SH-SY5Y (cell line): ENCODE measurements at regions not wholly inside any gene's neighbourhood (a gene's known extent, or its start where the extent isn't known, plus 50 kb on each side); places are given as distances from the start of the nearest gene placed in this dataset.

Source experiments
- GATA2 ChIP-seq: IDR thresholded peaks from 2 replicates; pipeline ENCODE4 v1.6.1; 2011; ENCODE audit warnings: mild to moderate bottlenecking, low read depth, low read length
- GATA3 ChIP-seq: IDR thresholded peaks from 2 replicates; pipeline ENCODE4 v1.6.1; 2011; ENCODE audit warnings: low read depth, mild to moderate bottlenecking, low read length, moderate library complexity

- TF ChIP-seq GATA2 (no peak), GATA3 (no peak)
These were observed 302.6 kb upstream of the SEMA3D start for GRCh38 chr7:85489498-85489897.
